ENCODE measurements at regions not wholly inside any gene's neighbourhood (a gene's known extent, or its start where the extent isn't known, plus 50 kb on each side); places are given as distances from the start of the nearest gene placed in this dataset.
A peak's percentile ranks its signal among the peaks of the same experiment; 100 is the strongest.
"Not testable (repeated sequence)": the region's sequence is repeated elsewhere in the genome, so short reads cannot be mapped to it uniquely, and the experiment has no call there.

- no peak for DNase-seq (ENCODE audit: low spot score)
Measured at GRCh38 chr1:185435696-185436379, 118.8 kb upstream of the IVNS1ABP start.

- no peak for DNase-seq (ENCODE audit: low spot score)
Measured at GRCh38 chr1:185434721-185435120, 117.7 kb upstream of the IVNS1ABP start.

GRCh38 chr1:185433667-185434066 lies 116.6 kb upstream of the IVNS1ABP start:
- no peak for DNase-seq (ENCODE audit: low spot score)

- DNase-seq (ENCODE audit: low spot score), result no peak
Measured at GRCh38 chr1:185432948-185433347, 115.9 kb upstream of the IVNS1ABP start.

DNA sequence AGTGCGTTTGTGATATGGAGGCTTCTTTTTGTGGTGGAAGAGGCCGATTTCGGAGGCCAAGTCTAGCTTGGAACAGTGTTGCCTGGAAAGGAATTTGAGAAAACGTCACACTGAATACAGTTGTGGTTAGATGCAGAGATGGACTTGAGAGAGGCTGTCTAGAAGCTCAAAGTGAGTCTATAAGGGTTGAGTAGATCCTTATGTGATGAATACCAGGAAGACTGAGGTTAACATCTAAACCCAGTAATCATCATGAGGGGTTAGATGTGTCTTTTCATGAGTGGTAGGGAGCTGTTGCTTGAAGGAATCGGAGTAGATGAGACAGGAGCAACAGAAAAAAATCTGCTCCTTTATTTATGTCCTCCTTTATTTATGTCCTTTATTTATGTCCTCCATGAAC lies 114.6 kb upstream of the IVNS1ABP start:
- DNase-seq (ENCODE audit: low spot score), result no peak

DNA sequence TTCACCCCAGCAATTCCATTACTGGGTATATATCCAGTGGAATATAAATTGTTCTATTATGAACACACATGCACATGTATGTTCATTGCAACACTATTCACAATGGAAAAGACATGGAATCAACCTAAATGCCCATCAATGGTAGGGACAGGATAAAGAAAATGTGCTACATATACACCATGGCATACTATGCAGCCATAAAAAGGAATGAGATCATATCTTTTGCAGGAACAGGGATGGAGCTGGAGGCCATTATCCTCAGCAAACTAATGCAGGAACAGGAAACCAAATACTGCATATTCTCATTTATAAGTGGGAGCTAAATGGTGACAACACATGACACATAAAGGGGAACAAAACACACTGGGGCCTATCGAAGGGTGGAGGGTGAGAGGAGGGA lies 112.6 kb upstream of the IVNS1ABP start:
- DNase-seq (ENCODE audit: low spot score), result not testable (repeated sequence)

GRCh38 chr1:185427776-185428175 lies 110.7 kb upstream of the IVNS1ABP start:
- DNase-seq (ENCODE audit: low spot score), result no peak

DNA sequence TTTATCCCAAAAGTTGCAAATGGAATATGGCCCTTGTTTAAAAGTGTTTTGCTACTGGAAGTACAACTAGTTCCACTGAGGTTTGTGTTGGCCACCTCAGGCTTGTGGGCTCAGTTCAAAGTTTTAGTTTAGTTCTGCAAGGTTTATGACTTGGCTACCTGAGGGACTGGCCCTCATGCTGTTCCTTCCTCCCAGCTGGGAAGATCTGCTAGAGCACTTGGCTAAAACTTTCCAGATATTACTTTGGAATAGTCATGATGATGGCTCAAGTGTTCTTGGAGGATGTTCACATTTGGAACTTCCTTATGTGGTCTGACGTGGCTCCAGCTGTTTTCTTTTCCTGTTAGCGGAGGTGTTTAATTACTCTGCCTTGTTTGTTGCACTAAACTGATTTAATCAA lies 110.2 kb upstream of the IVNS1ABP start:
- DNase-seq (ENCODE audit: low spot score), result no peak

DNA sequence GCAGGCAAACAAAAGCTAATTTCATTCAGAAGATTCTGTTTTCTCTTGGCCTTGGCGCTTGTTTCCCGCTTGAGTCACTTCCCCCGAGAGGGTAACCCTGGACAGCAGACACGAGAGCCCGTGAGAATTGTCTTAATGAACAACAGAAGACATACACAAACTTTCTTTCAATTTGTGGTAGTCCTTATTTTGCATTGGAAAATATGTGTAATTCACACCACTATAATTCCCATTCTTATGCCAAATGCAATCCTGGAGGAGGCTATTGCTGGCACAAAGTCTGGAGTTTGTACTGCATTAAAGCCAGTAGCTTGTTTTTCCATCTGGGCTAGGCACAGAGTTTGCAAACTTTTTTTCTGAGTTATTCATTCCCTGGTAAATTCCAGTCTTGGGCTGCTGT lies 109.8 kb upstream of the IVNS1ABP start:
- no peak for DNase-seq (ENCODE audit: low spot score)

- no peak for DNase-seq (ENCODE audit: low spot score)
Measured at GRCh38 chr1:185425163-185425562, 108.1 kb upstream of the IVNS1ABP start.

DNA sequence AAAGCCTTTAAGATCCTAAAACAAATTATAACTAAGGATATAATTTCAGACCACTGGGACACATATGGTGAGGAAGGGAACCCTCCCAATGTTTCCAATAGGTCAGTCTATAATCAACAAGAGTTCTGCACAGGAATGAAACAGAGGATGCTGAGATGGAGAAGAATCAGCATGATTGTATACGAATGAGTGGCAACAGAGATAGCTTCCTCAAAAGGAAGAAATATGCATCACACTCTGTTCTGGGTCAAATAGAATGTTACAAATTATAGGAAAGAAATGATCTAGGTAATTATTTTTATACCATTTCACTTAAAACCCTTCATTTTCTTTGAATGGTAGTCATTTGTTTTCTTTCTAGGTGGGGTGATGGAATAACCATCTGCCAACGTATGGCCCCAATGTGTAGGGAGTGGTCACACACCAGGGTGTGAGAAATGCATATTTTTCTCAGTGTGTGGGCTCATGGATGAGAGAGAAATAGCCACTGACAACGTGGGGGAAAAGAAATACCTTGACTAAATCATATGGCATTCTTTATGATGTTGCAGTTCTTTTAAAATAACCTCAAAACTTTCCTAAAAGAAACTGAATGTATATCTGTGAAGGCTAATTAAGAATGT lies 104.6 kb upstream of the IVNS1ABP start:
- no peak for DNase-seq (ENCODE audit: low spot score)

DNA sequence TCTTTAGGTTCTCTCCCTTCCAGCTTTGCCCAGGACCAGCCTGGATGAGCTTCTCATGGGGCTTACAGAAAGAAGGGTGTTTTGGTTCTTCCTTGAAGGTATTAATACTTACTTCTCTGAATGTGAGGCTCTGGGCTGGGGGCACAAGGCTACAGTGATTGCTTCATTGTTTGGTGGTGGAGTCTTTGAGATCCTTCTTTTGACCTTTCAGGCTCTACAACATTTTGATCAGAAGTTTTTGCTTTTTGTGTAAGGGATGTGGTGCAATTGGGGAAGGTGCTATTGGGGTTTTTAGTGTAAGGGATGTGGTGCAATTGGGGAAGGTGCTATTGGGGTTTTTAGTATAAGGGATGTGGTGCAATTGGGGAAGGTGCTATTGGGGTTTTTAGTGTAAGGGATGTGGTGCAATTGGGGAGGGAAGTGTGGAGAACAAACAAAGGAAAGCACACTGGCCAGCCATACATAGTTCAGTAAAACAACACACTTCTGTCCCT lies 103.6 kb upstream of the IVNS1ABP start:
- no peak for DNase-seq (ENCODE audit: low spot score)

DNA sequence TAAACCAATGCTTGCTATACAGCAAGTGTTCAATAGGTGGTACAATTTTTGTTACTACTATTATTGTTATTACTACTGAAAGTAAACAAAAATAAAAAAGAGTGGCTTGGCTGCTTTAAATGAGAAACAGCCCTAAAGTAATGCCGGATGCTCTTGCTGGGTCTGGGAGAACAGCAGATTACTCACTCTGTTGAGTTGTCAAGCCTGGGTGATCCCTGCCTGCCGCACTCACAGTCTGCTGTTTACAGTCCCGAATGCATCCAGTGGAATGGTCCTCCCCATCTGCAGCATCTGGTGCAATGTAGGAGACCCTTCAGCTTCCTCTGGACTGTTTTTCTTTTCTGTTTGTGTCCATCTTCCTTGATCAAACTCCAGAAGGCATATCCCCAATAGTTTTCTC lies 102.7 kb upstream of the IVNS1ABP start:
- no peak for DNase-seq (ENCODE audit: low spot score)

DNA sequence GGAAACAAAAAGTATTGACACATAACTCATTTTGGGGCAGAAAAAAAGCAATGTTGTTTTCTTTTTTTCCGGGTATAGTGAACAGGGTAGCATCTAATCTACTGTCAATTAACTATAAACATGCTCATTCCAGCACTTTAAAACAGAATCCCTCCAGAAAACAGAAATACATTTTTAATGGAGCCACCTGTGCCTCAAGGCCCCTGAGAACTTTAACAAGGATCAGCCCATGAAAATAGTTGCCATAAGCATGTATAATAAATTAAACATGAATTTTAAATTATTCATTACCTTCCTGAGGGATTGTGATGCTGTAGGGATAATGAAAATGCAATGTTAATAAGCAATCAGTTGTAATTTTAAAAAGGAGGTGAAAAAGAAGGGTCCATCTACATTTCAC lies 101.4 kb upstream of the IVNS1ABP start:
- no peak for DNase-seq (ENCODE audit: low spot score)

DNA sequence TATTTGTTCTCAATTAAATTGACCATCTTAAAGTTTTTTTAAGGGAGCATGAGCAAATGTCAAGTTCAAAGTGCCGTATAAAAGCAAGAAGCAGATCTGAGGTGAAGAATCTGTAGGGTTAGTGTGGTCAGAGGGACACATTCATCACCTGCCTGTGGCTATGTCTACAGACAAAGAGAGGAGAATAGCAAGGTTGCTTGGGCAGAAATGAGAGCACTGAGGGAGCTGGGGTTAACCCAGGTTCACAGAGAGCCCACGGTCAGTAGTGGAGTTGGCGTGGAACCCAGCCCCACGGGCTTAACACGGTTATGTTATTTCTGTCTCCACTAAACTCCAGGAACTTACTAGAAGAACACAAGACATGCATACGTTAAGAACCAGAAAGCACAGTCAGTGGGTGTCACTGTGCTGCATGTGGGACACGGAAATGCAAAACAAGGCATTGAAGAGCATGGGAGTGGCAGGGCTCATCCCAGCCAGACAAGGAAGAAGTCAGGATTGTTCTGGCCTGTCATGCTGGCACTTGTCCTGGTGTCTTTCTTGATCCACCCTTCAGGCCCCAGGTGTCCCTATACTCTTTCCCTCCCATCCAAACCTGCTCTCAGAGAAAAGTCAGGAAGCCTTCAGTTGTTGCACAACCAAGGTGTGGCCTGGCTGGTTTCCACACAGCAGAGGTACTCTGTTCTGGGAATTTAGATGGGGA lies 95.5 kb upstream of the IVNS1ABP start:
- no peak for DNase-seq (ENCODE audit: low spot score)

DNA sequence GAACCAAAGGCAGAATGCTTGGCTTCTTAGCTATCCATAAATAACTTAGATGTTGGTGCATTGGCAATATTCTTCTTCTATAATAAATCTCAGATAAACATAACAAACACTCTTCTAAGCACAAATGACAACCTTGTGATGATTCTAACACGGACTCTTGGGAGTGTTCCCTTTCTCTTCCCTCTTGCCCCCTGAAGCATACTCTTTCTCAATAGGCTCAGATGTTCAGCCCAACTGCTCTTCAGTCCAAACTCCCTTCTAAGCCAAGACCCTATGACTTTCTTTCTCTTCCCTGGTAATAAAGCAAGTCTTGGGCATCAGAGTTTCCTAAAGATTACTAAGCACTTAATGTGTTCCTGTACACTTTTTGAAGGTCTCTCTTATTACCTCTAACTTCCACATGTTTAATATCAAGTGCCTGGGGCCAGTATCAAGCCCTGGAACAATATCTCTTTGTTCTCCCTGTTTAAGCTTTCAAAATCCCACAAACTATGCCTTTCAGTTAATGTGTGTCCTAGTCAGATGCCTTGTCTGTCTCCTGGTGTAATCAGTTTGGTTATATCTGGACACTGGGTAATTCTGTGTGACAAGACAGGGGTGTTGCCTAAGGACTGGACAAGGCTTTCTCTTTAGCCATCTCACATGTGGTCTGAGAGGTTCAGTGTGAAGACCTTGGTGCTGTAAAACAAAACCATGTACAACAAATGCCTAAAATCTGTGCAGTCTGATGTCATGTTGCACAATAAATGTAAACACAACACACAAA lies 92.9 kb upstream of the IVNS1ABP start:
- DNase-seq (ENCODE audit: low spot score), result peak; percentile 72

- no peak for DNase-seq (ENCODE audit: low spot score)
Measured at GRCh38 chr1:185409345-185409744, 92.3 kb upstream of the IVNS1ABP start.

DNA sequence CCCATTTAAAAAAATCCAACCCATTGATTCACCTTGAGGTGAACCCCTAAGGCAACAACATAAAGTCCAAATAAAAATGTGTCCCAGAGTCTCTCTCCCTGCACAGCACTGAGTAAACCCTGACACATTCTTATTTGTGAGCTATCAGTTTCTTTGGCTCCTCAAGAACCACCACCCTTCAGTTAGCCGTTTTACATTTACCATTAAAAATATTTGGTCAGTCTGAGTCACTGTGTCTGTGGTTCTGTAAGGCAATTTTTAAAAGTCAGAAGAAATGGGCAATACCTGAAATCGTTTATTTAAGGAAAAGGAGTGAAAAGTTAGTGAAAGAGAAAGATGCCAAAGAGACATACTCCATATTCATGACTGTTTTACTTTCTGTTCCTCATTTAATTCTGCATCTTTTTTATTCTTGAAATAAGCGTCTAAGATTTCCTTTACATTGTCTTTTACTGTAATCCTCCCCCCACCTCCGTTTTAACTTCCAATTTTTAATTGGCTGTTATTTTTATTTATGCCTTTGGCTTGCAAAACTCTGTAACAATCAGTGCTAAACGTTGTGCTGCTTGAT lies 91.7 kb upstream of the IVNS1ABP start:
- no peak for DNase-seq (ENCODE audit: low spot score)

- DNase-seq (ENCODE audit: low spot score), result no peak
Measured at GRCh38 chr1:185406691-185407009, 89.6 kb upstream of the IVNS1ABP start.

- DNase-seq (ENCODE audit: low spot score), result no peak
Measured at GRCh38 chr1:185406006-185406690, 89.1 kb upstream of the IVNS1ABP start.

- DNase-seq (ENCODE audit: low spot score), result no peak
Measured at GRCh38 chr1:185404907-185405568, 88.0 kb upstream of the IVNS1ABP start.

Data from pons (tissue), 1 donor.